COR-L47 (cell line): ENCODE measurements at regions not wholly inside any gene's neighbourhood (a gene's known extent, or its start where the extent isn't known, plus 50 kb on each side); places are given as distances from the start of the nearest gene placed in this dataset.
"Not testable (repeated sequence)": the region's sequence is repeated elsewhere in the genome, so short reads cannot be mapped to it uniquely, and the experiment has no call there.

Experiments
- DNase-seq: peaks from one replicate; lab custom pipeline; 2025; lab: John Stamatoyannopoulos, UW

DNA sequence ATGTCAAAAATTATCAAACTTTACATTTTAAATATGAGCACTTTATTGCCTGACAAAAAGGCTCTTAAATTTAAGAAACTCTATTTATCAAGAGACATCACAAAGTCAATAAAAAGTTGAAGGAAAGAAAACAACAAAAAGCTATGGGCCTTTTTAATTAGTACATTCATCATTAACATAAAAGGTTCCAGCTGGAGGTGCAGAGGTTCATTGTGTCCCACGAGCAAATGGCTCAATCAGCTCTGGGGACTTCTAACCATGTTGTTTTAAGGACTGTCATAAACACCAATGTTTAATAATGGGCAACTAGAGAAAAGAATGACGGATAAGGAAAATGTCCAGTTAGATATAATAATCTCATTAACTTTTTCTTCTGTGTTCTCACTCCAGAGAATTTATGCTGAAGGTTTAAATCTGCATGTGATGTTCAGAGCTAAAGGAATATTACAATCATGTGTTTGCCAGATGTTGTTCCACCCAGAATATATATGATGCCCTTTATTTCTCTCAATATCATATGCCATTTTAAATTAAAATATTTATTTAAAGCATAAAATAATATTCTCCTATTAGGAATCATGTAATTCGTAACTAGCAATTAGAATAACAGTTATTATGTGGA lies 840.3 kb upstream of the ADGRL3 start:
- DNase-seq = no peak

DNA sequence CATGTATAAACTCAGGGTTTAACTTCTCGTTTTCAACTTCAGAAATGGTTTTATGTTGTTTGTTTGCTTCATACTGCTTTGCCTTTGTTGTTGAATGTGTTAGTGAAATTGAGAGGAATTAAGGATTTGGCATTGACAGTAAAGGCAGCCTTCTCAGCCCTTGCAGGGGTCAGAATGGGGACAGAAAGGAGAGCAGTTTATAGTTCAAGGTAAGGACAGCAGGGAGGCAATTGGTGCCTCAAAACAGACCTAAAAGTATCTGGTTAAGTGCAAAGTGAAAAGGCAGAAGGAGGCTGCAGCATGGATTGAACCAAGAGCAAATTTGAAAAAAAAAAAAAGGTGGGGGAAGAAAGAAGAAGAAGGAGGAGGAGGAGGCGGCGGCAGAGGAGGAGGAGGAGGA lies 835.0 kb upstream of the ADGRL3 start:
- no peak for DNase-seq

DNA sequence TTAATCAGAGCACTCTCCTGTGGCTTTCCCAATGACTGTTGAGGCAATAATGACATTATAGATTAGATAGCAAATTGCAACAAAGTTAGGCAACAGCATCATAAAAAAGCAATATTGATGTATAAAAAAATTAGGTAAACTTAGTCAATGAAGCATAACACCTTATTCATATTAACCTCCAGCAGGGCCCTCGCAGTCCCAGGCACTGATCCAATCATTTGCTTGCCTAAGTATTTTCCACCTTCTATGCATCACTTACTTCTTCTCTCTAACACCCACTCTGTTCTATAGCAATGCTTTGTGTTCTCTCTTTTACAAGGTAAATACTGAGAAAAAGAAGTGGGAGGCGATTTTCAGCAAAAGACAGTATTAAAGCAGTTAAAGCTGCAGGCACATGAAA lies 833.5 kb upstream of the ADGRL3 start:
- no peak for DNase-seq

DNA sequence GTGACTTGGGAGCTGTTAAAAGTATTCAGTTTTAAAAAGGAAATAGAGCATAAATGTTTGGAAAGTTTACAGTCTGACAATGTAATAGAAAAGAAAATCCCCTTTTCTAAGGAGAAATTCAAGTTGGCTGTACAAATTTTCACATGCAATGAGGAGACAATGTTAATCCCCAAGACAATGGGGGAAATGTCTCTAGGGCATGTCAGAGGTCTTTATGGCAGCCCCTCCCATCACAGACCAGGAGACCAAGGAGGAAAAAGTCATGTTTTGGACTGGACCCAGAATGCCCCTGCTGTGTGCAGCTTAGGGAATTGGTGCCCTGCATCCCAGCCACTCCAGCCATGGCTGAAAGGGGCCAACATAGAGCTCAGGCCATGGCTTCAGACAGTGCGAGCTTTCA lies 831.1 kb upstream of the ADGRL3 start:
- no peak for DNase-seq

DNA sequence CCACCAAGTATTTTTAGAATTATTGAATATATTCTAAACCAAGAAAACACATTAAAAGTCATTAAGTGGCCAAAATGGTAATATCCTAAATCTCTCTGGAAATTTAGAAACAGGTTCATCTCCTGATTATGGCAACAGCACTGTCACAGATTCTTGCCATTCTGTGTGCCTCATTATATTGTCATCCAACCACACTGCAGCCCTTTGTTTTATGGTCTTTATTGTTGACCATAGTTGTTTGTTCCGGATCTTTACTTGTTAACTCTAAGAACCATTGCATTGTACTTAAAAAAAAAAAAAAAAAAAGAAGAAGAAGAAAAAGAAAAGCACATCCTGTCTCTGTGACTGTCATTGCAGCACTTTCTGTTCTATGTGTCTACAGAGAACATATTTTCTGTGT lies 822.1 kb upstream of the ADGRL3 start:
- DNase-seq = no peak

DNA sequence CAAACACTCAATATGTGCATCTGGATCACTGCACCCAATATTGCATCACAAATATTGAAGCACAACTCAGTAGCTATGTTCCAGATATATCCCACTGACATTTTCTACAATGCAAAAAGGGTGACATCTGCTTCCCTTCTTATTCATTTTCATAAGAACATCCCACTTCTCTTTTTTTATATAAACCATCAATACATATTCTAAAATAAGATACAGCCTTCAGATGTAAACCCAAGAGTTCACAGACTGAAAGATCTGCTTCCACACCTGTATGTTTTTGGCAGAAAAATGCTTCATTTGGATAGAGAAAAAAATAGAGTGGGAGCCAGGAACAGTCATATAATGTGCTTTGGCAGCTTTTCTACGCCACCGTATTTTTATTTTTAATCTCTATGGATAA lies 815.6 kb upstream of the ADGRL3 start:
- no peak for DNase-seq

GRCh38 chr4:60389633-60390032 lies 810.5 kb upstream of the ADGRL3 start:
- DNase-seq = no peak

DNA sequence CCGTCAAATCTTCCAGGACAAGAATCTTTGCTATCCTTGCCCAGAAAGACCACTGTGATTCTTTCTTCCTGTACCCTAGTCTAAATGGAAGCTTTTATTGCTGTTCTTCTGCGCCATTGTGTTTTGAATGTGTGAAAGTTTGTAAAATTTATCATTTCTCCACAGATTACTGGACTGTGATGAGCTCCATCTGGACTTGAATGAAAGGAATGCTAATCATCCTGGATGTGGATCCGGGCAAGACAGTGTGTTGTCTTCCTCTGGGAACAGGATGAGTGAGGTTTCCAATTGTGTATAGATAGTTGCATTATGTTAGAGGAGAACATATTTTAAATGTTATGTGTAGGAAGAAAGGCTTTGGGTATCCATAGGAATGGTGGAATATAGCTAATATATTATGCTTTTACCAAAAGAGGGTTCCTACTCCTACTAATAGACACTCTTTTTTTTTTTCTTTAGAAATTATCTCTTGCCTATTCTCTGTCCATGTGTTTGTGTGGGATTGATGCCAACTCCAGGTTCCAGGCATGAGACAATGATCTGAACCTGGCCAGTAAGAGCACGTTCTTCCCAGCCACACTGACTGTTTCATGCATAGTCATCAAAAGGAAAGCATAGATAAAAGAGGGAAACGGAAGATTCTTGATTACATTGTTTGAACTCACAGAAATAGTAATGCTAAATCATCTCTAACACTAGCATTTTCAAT lies 803.6 kb upstream of the ADGRL3 start:
- peak; percentile 25 for DNase-seq

DNA sequence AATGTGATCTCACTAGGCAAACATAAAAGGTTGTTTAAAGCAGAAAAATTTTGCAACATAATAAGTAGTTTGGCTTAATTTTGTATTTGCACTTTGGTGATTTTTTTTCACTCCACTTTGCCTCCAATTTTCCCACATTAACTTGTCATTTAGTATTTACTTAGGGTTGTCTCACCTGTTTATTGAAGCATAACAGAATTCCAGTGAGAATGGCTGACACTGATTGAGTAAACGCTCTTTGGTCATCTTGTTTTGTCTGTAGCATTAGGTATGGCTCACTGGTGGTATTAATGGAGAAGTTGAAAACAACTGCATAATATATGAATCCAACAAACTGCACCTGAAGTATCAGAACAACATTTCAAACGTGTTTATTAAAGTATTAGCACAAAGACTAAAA lies 799.5 kb upstream of the ADGRL3 start:
- peak; percentile 31 for DNase-seq

DNA sequence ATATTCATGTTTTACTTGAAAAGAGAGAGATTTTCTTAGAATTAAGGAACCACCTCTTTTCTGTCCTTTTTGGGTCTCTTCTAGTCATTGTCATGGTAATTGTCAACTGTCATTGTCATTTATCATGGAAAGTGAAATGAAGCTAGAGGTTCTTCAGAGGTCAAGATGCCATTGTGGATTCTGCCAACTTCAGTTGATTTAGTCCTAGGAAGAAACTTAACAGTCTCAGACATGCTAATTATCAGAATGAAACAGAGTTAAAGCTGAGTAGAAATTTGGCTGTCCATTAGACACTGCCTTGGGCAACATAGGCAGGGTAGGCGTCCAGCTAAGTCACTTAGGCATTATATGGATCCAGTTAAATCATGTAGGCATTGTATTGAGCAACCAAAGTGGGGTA lies 796.1 kb upstream of the ADGRL3 start:
- no peak for DNase-seq

- DNase-seq = no peak
Observed at GRCh38 chr4:60422439-60422838, 777.7 kb upstream of the ADGRL3 start.

DNA sequence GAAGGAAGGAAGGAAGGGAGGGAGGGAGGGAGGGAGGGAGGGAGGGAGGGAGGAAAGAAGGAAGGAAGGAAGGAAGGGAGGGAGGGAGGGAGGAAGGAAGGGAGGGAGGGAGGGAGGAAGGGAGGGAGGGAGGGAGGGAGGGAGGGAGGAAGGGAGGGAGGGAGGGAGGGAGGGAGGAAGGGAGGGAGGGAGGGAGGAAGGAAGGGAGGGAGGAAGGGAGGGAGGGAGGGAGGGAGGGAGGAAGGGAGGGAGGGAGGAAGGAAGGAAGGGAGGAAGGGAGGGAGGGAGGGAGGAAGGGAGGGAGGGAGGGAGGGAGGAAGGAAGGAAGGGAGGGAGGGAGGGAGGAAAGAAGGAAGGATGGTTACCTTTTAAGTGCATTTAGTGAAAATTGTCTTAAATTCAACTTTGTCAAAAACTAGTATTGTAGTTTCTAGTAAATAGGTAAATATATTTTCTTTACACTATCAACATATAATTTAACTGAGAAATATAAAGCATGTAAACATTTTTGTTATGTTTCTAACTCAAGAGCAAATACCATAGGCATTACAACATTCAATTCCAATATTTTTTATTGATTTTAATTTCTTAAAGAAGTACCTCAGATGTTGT lies 776.4 kb upstream of the ADGRL3 start:
- not testable (repeated sequence) for DNase-seq

DNA sequence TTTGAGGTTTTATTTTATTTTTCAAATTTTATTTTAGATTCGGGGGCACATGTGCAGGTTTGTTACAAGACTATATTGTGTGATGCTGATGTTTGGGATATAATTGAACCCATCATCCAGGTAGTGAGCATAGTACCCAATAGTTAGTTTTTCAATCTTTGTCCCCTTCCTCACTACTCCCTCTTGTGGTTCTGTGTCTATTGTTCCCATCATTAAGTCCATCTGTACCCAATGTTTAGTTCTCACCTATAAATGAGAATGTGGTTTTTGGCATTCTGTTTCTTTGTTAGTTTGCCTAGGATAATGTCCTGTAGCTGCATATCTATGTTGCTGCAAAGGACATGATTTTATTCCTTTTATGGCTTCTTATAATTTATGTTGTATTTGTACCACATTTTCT lies 767.2 kb upstream of the ADGRL3 start:
- no peak for DNase-seq

- DNase-seq = no peak
Observed at GRCh38 chr4:60443068-60443467, 757.1 kb upstream of the ADGRL3 start.

DNA sequence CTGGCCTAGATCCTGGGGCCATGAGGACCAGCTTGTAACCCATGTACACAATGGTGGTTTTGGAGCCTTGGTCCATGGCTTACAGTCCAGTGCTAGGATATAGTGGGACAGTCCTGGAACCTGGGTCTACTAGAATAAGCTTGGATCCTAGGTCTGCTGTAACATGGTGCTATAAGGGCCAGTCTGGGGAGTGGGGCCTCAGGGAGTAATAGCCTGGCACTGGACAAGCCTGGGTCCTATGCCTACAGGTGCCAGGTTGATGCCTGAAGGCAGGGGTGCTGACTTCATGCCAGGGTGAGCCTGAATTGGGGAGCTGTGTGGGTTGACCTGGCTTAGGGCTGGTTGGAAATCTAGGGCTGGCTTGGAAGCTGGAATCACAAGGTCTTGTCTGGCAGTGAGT lies 756.3 kb upstream of the ADGRL3 start:
- no peak for DNase-seq

- DNase-seq = no peak
Observed at GRCh38 chr4:60450054-60450453, 750.1 kb upstream of the ADGRL3 start.

- no peak for DNase-seq
Observed at GRCh38 chr4:60452266-60452665, 747.9 kb upstream of the ADGRL3 start.

GRCh38 chr4:60455380-60455779 lies 744.7 kb upstream of the ADGRL3 start:
- no peak for DNase-seq

GRCh38 chr4:60461551-60461950 lies 738.6 kb upstream of the ADGRL3 start:
- no peak for DNase-seq

DNA sequence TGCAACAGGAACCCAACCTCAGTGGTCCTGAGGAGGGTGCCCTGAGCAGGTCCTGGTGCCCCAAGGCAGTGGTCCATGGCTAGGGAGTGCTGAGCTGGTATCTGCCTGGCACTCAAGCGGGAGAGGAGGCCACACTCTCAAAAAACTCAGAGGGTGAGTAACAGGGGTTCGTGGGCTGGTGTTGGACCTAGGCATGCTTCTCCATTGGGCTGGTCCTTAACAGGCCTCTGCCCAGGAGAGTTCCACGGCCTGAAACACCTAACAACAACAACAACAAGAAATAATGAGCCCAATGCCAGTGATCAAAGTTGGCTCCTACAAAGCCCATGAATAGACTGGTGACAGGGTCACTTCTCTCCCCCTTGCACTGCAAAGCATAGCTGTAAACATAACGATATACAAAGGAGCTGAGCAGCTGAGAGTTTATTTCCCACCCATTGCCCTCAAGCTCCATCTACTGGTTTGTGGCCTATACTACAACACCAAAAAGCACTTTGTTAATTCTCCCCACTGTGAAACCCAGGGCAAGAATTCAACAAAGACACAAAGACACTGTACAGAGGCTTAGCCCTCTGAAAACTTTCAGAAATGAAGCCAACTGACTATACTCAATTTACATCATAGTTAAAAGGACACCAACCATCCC lies 736.1 kb upstream of the ADGRL3 start:
- peak; percentile 9 for DNase-seq

- peak; percentile 28 for DNase-seq
Observed at GRCh38 chr4:60482921-60483351, 717.2 kb upstream of the ADGRL3 start.

DNA sequence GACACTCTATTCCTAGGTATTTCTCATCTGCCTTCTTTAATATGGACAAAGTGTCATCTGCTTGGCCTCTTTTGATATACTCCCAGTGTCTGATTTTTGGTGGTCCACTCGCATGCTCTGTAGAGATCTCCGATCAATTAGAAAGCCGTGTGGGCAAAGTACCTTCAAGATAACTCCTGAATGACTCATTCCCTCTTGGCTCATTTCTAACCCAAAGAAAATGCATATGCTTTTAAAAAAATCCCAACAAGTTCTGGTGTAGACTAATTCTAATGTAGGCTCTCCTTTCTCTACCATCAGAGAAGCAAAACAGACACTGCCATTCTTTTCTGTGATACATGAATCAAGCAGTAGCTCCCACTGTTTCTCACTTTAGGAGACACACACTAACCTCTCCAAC lies 714.9 kb upstream of the ADGRL3 start:
- DNase-seq = no peak

GRCh38 chr4:60487118-60487761 lies 712.9 kb upstream of the ADGRL3 start:
- DNase-seq = not testable (repeated sequence)
